ENCODE measurements at regions not wholly inside any gene's neighbourhood (a gene's known extent, or its start where the extent isn't known, plus 50 kb on each side); places are given as distances from the start of the nearest gene placed in this dataset.

DNA sequence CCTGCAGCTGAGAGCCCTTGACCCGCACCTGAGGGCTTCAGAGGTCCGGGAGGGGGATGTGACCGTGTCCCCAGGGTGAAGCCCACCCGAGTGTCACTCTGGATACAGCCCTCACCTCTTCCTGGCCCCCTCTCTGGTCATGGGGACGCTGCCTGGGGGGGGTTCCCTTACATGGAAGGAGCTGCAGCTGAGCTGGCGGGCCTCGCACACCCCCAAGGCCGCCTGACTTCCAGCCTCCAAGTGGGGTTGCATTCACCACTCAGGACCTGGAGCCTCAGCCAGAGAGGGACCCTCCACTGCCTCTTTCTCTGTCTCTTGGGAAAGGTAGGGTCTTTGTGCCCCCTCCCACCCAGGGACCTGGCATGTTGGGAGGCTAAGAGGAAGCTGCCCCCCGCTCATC lies 284.6 kb downstream of the SEC14L1 start:
- no peak for DNase-seq (ENCODE audit: low read depth, low spot score)
- in situ Hi-C loops (cut with HindIII; ENCODE audit: low pct_unique_long_range_greater_than_20kb, low sequenced_read_pairs) = no loop called here

DNA sequence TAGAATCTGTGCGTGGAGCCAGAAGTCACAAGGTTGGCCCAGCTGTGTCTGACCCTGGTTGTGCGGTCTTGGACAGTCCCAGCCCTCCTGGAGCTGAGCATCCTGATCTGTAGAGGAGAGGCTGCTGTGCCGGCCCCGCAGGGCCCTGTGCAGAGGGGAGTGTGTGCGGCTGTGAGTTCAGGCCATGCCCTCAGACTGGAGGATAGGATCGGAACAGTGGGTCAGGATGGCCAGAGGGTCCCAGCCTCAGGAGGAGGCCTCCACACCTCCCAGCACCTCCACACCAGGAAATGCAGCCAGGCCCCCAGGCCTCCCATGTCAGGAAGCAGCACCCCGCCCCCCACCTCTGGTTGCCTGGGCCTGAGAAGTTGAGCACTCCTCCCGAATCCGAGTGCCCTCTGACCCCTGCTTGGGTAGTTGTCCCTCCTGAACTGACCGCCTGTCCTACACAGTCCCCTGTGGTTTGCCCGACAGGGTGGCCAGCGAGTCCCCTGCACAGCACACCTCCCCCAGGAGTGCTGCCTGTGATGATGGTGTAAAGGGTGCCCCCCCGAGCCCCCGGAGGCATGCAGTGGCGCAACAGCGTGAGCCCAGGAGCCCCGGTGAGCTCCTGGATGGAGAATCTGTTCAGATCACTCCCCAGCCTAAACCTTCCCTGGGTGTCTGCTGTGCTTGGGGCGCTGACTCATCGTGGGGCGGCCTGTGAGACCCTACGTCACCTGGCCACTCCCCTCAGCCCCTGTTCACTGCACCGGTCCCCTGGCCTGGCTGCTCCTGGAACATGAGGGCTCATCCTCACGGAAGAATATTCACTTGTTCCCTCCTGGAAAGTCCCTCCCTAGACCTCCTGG lies 285.2 kb downstream of the SEC14L1 start:
- no peak for DNase-seq (ENCODE audit: low read depth, low spot score)
- in situ Hi-C loops (cut with HindIII; ENCODE audit: low pct_unique_long_range_greater_than_20kb, low sequenced_read_pairs) = no loop called here

DNA sequence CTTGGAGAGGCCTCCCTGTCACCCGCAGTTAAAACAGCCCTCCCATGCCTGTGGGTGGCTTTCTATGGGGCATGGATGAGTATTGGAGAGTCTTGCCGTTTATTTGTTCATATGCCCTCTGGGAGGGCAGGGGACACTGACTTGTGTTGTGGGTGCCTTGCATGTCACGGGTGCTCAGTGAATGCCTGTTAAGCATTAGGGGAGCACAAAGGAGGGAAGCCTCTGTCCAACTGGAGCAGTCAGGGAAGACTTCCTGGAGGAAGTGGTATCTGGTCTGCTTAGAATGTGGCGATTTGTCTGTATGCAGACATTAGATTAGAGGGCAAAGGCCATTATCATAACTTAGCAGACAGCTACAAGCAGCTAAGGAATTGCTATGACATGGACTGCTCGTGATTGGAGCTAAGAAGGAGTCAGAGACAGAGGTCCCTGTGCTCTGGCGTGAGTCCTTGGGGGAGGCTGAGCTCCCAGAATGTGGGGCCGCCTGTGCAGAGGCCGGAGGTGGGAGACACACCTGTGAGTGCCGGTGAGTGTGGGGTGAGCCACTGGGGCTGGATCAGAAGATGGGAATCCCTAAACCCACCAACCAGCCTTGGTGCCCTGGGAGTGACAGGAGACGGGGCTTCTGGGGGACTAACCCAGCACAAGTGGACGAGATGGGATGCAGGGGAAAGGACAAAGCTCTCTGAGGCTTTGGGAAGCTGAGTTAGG lies 286.1 kb downstream of the SEC14L1 start:
- DNase-seq (ENCODE audit: low read depth, low spot score) = no peak
- in situ Hi-C loops (cut with HindIII; ENCODE audit: low pct_unique_long_range_greater_than_20kb, low sequenced_read_pairs) = no loop called here

DNA sequence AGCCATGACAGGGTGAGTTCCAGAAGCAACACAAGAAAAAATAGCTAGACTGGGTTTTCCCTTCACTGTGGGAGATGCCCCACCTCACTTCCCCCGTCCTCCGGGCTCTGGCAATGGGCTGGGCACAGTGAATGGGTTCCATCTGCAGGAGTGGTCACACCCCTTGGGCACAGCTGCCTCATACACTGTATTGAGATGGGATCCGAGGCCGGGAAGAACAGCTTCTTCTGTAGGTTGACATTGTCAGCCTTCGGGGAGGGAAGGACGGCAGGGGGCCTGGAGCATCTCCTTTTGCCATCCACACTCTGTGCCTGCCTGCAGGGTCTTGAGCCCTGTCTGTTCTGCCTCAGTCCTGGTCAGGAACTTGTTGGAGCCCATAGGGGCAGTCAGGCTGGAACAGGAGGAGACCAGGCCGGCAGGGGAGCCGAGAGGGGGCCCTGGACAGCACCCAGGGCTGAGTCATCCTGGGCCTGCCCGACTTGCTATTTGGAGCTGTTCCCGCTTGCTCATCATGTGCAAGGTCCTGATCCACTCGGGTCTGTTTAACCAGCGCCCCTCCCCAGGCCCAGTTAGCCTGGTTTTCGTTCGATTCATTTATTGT lies 286.7 kb downstream of the SEC14L1 start:
- no peak for DNase-seq (ENCODE audit: low read depth, low spot score)
- in situ Hi-C loops (cut with HindIII; ENCODE audit: low pct_unique_long_range_greater_than_20kb, low sequenced_read_pairs) = no loop called here

DNA sequence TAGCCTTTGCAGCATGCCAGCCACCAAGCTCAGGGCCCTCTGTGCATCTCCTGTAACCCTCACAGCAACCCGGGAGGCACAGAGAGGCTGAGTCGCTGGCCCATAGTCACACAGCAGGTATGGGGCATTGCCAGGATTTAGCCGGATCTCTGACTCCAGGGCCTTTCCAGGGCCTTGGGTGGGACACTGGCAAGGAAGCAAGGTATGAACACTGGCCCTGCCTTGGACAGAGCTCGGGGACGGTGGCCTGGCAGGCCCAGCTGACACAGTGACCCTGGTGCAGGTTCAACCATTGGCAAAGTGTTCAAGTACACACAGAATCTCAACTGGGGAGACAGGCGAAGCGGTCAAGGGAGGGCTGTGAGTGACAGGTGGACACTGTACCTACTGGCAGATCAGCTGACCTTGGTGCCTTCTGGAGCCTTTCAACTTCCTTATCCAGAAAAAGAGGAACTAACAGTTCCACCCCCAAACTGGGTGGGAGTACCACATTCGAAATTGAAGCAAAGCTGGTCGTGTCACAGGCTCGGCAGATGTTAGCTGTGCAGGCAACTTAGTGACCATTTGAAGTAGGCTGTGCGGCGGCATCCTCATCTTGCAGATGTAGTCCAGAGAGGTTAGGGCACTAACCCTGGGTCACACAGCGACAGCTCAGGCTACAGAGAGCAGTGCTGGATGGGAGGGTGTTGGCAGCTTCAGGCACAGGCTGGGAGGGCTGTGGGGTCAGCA lies 287.4 kb downstream of the SEC14L1 start:
- in situ Hi-C loops (cut with HindIII; ENCODE audit: low pct_unique_long_range_greater_than_20kb, low sequenced_read_pairs) = no loop called here
- no peak for DNase-seq (ENCODE audit: low read depth, low spot score)

DNA sequence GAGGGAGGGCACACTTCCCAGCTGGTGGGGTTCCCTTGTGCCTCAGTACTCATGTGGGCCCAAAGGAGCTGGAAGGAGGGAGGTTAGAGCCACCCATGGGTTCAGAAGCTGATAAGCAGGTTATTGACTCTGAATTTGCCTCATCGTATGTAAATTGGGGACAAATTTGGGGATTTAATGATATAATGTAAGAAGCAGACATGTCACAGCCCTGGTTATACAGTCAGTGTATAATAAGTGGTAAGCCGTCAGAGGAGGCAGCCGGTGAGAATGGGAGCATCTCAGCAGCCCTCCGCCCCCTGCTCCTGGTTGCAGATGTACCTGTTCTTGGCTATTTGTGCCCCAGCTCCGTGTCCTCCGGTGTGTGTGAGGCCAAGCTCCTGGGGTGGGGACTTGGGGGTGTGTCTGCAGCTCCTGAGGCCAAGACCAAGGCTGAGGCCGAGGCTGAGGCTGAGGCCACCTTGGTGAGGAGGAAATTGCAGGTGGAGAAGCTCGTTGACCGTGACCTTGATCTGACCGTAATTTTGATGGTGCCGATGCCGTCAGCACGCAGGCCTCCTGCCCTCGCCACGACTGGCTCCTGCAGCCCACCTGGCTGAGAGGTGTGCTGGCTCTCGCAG lies 288.1 kb downstream of the SEC14L1 start:
- no peak for DNase-seq (ENCODE audit: low read depth, low spot score)
- in situ Hi-C loops (cut with HindIII; ENCODE audit: low pct_unique_long_range_greater_than_20kb, low sequenced_read_pairs) = no loop called here

DNA sequence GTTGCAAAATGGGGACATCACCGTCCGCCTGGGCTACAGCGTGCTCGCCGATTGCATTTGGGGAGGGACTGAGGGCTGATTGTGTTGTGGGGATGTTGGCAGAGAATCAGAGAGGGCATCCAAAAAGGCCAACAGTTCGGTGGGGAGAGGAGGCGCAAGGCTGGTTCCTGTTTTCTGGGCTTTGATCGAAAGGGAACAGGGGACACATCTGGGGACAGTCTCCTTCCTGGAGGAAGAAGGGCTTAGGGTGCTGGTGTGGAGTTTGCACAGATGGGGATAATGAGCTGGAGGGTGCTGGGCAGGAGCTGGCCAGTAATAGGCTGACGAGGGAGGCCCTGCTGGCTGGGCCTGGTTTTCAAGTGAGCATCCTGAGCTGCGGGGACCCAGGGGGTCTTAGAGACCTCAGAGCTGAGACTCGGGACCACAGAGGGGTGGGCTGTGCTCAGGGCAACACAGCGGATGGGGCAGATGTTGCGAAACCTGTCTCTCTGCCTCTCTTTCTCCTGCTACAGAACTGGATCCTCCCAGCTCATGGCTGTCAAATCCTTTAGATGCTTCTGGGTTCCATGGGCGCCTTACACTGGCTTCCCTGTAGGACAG lies 288.7 kb downstream of the SEC14L1 start:
- in situ Hi-C loops (cut with HindIII; ENCODE audit: low pct_unique_long_range_greater_than_20kb, low sequenced_read_pairs) = no loop called here
- DNase-seq (ENCODE audit: low read depth, low spot score) = no peak

DNA sequence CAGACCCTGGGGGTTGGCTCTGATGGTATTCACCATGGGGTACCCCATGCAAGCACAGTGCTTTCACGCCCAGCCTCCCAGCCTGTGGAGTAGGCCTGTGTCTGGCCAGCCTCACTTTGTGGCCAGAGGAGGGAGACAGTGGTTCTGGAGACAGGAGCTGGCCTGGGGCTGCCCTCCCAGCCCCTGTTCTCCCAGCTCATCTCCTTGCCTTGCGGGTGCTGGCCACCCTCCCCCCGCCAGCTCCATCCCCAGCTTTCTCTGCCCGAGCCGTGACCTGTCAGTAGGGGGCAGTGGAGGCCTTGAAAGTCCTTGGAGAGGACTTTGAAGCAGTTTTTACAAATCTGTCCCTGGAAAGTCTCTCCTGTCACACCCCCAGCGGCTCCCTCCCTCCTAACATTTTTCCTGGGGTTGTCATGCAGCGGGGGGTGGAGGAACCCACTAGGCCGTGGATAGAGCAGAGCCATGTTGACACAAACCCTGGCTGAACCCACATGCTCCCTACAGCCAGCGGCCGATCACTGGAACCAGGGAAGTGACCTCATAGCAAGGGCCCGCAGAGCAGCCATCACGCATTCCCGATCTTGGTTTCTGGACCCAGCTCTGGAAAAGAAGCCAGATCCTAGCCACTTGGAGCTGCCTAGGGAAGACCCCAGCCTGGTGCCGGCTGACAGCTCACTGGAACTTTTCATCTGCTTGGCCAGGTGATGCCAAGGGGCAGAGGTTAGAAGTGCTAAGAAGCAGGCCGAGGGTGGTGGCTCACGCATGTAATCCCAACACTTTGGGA lies 289.4 kb downstream of the SEC14L1 start:
- DNase-seq (ENCODE audit: low read depth, low spot score) = peak; percentile 95
- in situ Hi-C loops (cut with HindIII; ENCODE audit: low pct_unique_long_range_greater_than_20kb, low sequenced_read_pairs) = no loop called here

DNA sequence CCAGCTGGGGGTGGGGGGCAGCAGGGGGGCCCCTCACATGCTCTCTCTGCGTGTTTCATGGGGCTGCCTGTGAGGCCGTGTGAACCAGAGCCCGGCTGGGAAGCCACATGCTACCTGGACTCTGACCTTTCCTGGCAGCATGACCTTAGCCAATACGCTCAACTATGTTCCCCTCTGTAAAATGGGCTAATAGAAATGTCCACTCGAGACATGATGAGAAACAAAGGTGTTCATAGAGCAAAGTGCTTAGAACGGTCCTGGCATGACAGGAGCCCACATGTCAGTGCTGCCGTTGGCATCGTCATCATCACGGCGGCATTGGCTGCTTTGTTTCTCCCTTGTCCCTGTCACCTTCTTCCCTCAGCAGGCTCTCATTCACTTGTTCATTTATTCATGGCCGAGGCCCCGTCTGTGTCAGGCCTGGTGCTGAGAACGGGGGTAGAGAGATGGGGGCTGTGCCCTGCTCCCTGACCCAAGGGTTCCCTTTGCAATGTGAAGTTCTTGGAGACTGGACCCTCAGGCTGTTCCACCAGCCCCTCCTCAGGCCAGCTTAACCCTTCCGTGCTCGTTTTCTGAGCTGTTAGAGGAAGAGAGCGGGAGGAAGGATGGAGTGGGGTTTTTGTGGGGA lies 291.4 kb downstream of the SEC14L1 start:
- no peak for DNase-seq (ENCODE audit: low read depth, low spot score)
- in situ Hi-C loops (cut with HindIII; ENCODE audit: low pct_unique_long_range_greater_than_20kb, low sequenced_read_pairs) = no loop called here

DNA sequence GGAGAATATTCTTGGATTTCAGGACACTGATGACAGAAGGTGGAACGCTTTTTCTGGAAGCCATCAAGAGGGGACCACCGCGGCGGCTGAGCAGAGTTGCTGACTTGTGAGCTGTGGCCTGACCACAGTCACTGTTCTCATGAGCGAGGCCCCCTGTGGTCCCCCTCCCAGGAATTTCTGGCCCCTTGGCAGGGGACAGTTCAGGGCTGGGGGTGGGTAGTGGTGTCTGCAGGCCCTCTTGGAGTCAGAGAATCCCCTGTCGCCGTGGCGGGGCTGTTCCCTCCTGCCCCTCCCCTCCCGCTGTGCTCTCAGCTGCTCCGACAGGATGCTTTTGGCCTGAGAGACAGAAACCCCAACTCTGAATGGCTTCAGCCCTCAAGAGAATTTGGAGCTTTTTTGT lies 292.0 kb downstream of the SEC14L1 start:
- in situ Hi-C loops (cut with HindIII; ENCODE audit: low pct_unique_long_range_greater_than_20kb, low sequenced_read_pairs) = no loop called here
- no peak for DNase-seq (ENCODE audit: low read depth, low spot score)

DNA sequence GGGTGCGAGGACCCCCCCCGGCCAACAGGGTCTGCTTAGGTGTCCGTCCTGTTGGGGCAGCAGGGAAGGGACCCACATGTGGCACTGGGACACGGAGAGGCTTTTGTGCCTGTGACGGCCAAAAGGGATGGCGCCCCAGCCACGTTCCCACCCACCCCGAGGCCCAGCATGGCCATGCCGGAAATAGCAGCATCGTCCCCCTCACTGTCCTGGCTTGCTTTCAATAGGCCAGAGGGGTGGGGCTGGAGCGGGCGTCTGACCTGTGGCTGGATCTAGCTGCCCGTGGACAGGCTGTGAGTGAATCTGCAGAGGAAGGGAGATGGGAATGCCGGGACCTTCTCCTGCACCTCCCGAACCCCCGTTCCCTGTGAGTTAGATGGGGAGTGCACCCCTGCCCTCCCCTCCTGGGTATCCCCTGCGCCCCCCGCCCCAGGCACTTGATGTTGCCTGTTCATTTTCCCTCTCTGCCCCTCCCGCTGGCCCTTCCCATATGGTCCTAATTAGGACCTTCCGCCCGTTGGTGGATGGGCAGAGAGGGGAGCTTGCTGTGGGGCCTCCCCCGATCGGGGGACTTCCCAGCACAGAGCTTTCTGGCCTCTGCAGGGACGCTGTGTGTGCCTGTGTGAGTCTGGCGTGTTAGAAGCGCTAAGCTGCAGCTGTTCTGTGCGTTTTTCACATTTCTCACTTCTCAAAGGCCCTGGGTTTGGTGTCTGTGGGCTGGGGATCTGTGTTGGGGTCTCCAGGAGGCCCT lies 292.8 kb downstream of the SEC14L1 start:
- in situ Hi-C loops (cut with HindIII; ENCODE audit: low pct_unique_long_range_greater_than_20kb, low sequenced_read_pairs) = no loop called here
- DNase-seq (ENCODE audit: low read depth, low spot score) = no peak

DNA sequence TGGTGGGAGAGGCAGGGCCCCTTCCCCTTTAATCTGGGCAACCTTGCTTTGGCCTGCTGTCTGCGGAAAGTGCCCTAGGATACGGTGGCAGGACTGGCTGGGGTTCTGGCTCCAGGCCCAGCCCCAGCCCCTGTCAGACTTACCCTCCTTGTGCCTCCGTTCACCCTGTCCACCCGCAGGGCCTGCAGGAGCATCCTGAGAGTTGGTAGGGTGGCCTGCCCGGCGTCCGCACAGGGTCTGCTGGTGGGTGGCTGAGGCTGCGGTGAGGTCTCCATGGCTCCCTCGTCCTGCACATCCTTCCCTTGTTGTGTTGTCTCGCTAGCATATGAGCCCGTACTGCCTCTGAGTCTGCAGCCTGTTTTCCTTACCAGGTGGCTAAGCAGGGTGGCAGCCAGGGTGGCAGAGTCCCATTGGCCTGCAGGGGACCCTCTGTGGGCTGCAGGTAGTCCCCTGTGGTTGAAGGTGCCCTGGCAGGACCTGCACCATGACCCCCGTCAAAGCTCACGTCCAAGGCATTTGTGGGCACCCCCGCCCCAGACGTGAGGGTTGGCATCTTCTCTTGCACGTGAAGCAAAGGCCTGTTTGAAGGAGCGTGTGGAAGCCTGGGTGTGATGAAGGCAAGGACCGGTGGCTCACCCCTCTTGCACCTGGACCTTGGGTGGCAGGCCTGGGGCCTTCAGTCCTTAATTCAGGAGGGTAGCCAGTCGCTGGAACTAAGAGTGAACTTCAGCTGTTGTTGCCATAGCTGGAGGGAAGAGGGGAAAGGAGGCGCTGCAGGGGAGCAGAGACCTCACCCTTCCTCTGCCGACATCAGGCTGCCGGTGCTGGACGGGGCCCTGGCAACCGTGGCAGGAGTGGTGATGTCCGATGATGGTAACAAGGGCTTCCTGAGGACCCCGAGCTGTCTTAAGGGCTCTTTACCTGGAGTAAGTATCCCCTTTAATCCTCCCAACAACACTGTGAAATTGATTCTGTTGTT lies 293.7 kb downstream of the SEC14L1 start:
- DNase-seq (ENCODE audit: low read depth, low spot score) = no peak
- in situ Hi-C loops (cut with HindIII; ENCODE audit: low pct_unique_long_range_greater_than_20kb, low sequenced_read_pairs) = no loop called here

DNA sequence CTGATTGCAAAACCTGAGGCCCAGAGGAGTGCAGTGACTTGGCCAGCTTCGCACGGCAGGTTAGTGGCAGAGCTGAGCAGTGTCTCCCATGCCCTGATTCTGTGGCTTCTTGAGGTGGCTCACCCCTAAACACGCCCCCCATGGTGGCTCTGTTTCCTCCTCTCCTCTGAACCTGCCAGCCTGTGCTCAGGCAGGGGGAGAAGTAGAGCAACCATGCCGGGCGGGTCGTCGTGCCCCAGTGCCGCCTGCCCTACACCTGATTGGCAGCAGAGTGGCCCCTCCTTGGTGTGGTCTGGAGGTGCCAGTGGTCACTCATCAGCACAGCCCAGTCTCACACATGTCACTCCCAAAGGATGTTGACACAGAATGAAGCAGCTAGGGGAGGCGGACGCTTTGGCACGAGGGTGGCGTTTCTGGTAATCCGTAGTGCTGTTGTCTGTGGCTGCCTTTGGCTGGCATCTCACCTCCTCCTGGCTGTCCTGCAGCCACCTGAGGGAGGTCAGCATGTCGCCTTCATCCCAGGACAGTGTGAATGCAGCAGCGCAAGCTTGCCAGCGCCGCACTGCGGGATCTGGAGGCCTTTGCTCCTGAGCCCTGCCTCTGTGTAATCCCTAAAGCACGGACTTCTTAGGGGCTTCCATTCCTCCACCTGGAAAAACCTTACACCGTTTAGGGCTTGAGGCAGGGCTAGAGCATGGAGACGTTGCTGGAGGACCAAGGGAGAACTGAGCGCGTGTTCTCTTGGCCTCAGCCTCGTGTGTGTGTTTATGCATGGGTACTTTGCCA lies 294.7 kb downstream of the SEC14L1 start:
- in situ Hi-C loops (cut with HindIII; ENCODE audit: low pct_unique_long_range_greater_than_20kb, low sequenced_read_pairs) = no loop called here
- no peak for DNase-seq (ENCODE audit: low read depth, low spot score)

DNA sequence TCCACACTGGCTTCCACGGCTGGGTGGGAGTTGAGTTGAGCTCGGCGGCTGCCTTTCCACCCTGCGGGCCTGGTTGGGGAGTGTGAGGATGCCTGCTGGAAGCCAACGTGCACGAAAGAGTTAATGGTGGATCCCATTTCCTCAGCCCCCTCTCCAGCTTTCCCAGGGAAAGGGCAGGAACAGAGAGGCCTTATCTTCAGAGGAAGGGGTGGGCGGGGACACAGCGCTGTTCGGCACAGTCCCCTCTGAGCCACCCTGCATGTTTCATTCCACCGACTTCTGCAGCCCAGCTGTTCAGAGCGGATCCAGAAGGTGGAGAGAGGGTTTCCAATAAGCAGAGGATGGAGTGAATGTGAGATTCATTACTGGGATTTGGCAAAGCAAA lies 295.3 kb downstream of the SEC14L1 start:
- peak; percentile 88 for DNase-seq (ENCODE audit: low read depth, low spot score)
- in situ Hi-C loops (cut with HindIII; ENCODE audit: low pct_unique_long_range_greater_than_20kb, low sequenced_read_pairs) = no loop called here
